GM23338 (cell line): ENCODE measurements at regions not wholly inside any gene's neighbourhood (a gene's known extent, or its start where the extent isn't known, plus 50 kb on each side); places are given as distances from the start of the nearest gene placed in this dataset.

Experiments used
- ATAC-seq: fragments of 200-7000 bp; cut with Tn5 transposase; 3 replicates; pipeline ENCODE4 v1.9.1; 2020
- DNase-seq: peaks from one replicate; pipeline ENCODE4 v3.0.0-alpha.2; 2015; ENCODE audit warnings: low spot score
- H2AFZ ChIP-seq: fragments of 200-600 bp; sonication (generic); 2 replicates; pipeline ENCODE4 v1.8.0; 2016; ENCODE audit warnings: antibody characterized with exemption, mild to moderate bottlenecking, moderate library complexity
- H3F3A ChIP-seq: fragments of 200-600 bp; sonication (generic); replicated peaks from 2 replicates; pipeline ENCODE4 v1.8.0; 2017; ENCODE audit warnings: antibody characterized with exemption, mixed run types, low read depth
- H3K27ac ChIP-seq: fragments of 200-600 bp; sonication (generic); 2 replicates; pipeline ENCODE4 v1.6.1; 2016; ENCODE audit warnings: low read depth
- H3K27me3 ChIP-seq: fragments of 200-600 bp; sonication (generic); 2 replicates; pipeline ENCODE4 v1.8.0; 2016; ENCODE audit warnings: mild to moderate bottlenecking, mixed run types, moderate library complexity; ENCODE audit not compliant: insufficient read depth
- H3K36me3 ChIP-seq: fragments of 200-600 bp; sonication (generic); 2 replicates; pipeline ENCODE4 v1.8.0; 2016; ENCODE audit warnings: mild to moderate bottlenecking; ENCODE audit not compliant: insufficient read depth
- H3K4me1 ChIP-seq: fragments of 200-600 bp; sonication (generic); 2 replicates; pipeline ENCODE4 v1.8.0; 2016; ENCODE audit warnings: mild to moderate bottlenecking, moderate library complexity; ENCODE audit not compliant: insufficient read depth
- H3K4me2 ChIP-seq: fragments of 200-600 bp; sonication (generic); 2 replicates; pipeline ENCODE4 v1.7.1; 2017; ENCODE audit warnings: mixed run types
- H3K4me3 ChIP-seq: fragments of 200-600 bp; sonication (generic); 2 replicates; pipeline ENCODE4 v1.6.1; 2016; ENCODE audit warnings: mixed run types
- H3K79me2 ChIP-seq: fragments of 200-600 bp; sonication (generic); replicated peaks from 2 replicates; pipeline ENCODE4 v1.8.0; 2017; ENCODE audit warnings: mild to moderate bottlenecking; ENCODE audit not compliant: insufficient read depth
- H3K9me2 ChIP-seq: fragments of 200-600 bp; sonication (generic); 2 replicates; pipeline ENCODE4 v1.8.0; 2017; ENCODE audit not compliant: insufficient read depth
- H4K20me1 ChIP-seq: fragments of 200-600 bp; sonication (generic); replicated peaks from 2 replicates; pipeline ENCODE4 v1.8.0; 2017; ENCODE audit warnings: mild to moderate bottlenecking; ENCODE audit not compliant: insufficient read depth
- H3K27ac Mint-ChIP-seq: 2 replicates; pipeline ENCODE4 v1.8.0; 2020; ENCODE audit warnings: inconsistent platforms, mild to moderate bottlenecking, moderate library complexity, mixed read lengths
- H3K27me3 Mint-ChIP-seq: 3 replicates; pipeline ENCODE4 v1.8.0; 2022; ENCODE audit warnings: low read depth, mild to moderate bottlenecking, moderate library complexity, mixed read lengths, inconsistent platforms; ENCODE audit not compliant: insufficient read depth, poor library complexity
- H3K36me3 Mint-ChIP-seq: 3 replicates; pipeline ENCODE4 v1.8.0; 2021; ENCODE audit warnings: low read depth, mild to moderate bottlenecking, inconsistent platforms, moderate library complexity, mixed read lengths
- H3K4me1 Mint-ChIP-seq: 3 replicates; pipeline ENCODE4 v1.8.0; 2020; ENCODE audit warnings: mild to moderate bottlenecking, inconsistent platforms, mixed read lengths
- H3K4me3 Mint-ChIP-seq: 3 replicates; pipeline ENCODE4 v1.8.0; 2021; ENCODE audit warnings: moderate library complexity, mild to moderate bottlenecking, inconsistent platforms, mixed read lengths
- H3K9me3 Mint-ChIP-seq: 3 replicates; pipeline ENCODE4 v1.8.0; 2020; ENCODE audit warnings: moderate library complexity, mild to moderate bottlenecking, inconsistent platforms, mixed read lengths
- CREB1 ChIP-seq: fragments of 250-450 bp; sonication (Bioruptor Pico); IDR thresholded peaks from 2 replicates; pipeline ENCODE4 v1.5.0; 2020; ENCODE audit warnings: low read depth, mild to moderate bottlenecking, moderate library complexity
- ETS1 ChIP-seq: IDR thresholded peaks from 2 replicates; pipeline ENCODE4 v1.6.1; 2016; ENCODE audit warnings: antibody characterized with exemption
- EZH2 ChIP-seq: fragments of 200-600 bp; sonication (generic); IDR thresholded peaks from one replicate; pipeline ENCODE4 v1.8.0; 2017; ENCODE audit warnings: antibody characterized with exemption, mild to moderate bottlenecking, low read depth; ENCODE audit not compliant: unreplicated experiment
- EZH2phosphoT487 ChIP-seq: fragments of 200-600 bp; sonication (generic); IDR thresholded peaks from one replicate; pipeline ENCODE4 v1.8.1; 2018; ENCODE audit warnings: antibody characterized with exemption; ENCODE audit not compliant: unreplicated experiment
- JUNB ChIP-seq: IDR thresholded peaks from one replicate; pipeline ENCODE4 v1.6.1; 2016; ENCODE audit warnings: antibody characterized with exemption; ENCODE audit not compliant: unreplicated experiment
- NANOG ChIP-seq: IDR thresholded peaks from 2 replicates; pipeline ENCODE4 v1.6.1; 2016; ENCODE audit warnings: antibody characterized with exemption, borderline replicate concordance
- POLR2AphosphoS5 ChIP-seq: IDR thresholded peaks from 2 replicates; pipeline ENCODE4 v1.6.1; 2016; ENCODE audit warnings: antibody characterized with exemption, low read depth
- REST ChIP-seq: IDR thresholded peaks from one replicate; pipeline ENCODE4 v1.6.1; 2018; ENCODE audit warnings: antibody characterized with exemption; ENCODE audit not compliant: unreplicated experiment
- STAT1 ChIP-seq: IDR thresholded peaks from one replicate; pipeline ENCODE4 v1.6.1; 2016; ENCODE audit warnings: antibody characterized with exemption; ENCODE audit not compliant: unreplicated experiment
- ZNF114 ChIP-seq: fragments of 250-450 bp; sonication (Bioruptor Pico); IDR thresholded peaks from 2 replicates; pipeline ENCODE4 v1.5.0; 2020; ENCODE audit warnings: mild to moderate bottlenecking, moderate library complexity
- ZNF331 ChIP-seq: fragments of 250-450 bp; sonication (Bioruptor Pico); IDR thresholded peaks from 2 replicates; pipeline ENCODE4 v1.5.0; 2020; ENCODE audit warnings: low read depth, mild to moderate bottlenecking, moderate library complexity
- ZNF462 ChIP-seq: fragments of 250-450 bp; sonication (Bioruptor Pico); IDR thresholded peaks from 2 replicates; pipeline ENCODE4 v1.5.0; 2020; ENCODE audit warnings: mild to moderate bottlenecking, moderate library complexity
- TF ChIP-seq, protein P1 (sequence below), 2 experiments: fragments of 200-600 bp in 1 of 2; sonication (generic) in 1 of 2; conservative IDR thresholded peaks; 2 replicates each; pipeline versions ENCODE4 v1.5.1 to v1.6.1; 2016 to 2017; ENCODE audit warnings: antibody characterized with exemption in 2 of 2, low read depth in 2 of 2, mild to moderate bottlenecking in 2 of 2, moderate library complexity in 1 of 2

DNA sequence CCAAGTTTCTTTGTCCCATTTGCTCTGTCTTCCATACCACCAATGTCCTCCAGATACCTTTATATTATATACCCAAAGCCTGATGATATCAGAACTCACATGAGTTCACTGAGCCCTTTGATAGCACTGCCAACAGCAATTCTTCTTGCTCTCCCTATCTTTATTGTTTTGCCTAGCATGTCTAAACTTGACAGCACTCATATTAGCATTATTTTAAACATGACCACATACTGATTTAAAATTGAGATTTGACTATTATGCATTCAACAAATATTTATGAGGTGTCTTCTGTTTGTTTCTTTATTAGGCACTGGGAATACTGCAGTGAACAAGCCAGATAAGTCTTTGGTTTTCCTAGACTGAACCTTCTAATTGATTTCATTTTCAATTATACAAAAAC is 587.3 kb upstream of the GCFC2 start:
- H3K36me3 ChIP-seq = no peaks in the 10 kb centered on the region
- H3K4me2 ChIP-seq = no peak overlapping the region
- no peak for DNase-seq
- no peak overlapping the region for H3K4me3 ChIP-seq
- H3K9me2 ChIP-seq = no peaks in the 10 kb centered on the region; the same call in 1 of the 2 replicates
- H3K27me3 Mint-ChIP-seq = peaks cover 2% of the 10 kb centered on the region
- no peaks in the 10 kb centered on the region for H4K20me1 ChIP-seq
- no peaks in the 10 kb centered on the region for H3K27me3 ChIP-seq
- H3K4me1 Mint-ChIP-seq = peaks cover 6% of the 10 kb centered on the region; the same call in 1 of the 3 replicates
- TF ChIP-seq EZH2 (no peak), NANOG (no peak), ZNF331 (CRISPR knock-in tag) (no peak), JUNB (no peak), EZH2phosphoT487 (no peak), REST (no peak), ZNF114 (CRISPR knock-in tag) (no peak), POLR2AphosphoS5 (no peak), STAT1 (no peak), ETS1 (no peak), ZNF462 (CRISPR knock-in tag) (no peak), CREB1 (CRISPR knock-in tag) (no peak)
- TF ChIP-seq, protein P1, sequence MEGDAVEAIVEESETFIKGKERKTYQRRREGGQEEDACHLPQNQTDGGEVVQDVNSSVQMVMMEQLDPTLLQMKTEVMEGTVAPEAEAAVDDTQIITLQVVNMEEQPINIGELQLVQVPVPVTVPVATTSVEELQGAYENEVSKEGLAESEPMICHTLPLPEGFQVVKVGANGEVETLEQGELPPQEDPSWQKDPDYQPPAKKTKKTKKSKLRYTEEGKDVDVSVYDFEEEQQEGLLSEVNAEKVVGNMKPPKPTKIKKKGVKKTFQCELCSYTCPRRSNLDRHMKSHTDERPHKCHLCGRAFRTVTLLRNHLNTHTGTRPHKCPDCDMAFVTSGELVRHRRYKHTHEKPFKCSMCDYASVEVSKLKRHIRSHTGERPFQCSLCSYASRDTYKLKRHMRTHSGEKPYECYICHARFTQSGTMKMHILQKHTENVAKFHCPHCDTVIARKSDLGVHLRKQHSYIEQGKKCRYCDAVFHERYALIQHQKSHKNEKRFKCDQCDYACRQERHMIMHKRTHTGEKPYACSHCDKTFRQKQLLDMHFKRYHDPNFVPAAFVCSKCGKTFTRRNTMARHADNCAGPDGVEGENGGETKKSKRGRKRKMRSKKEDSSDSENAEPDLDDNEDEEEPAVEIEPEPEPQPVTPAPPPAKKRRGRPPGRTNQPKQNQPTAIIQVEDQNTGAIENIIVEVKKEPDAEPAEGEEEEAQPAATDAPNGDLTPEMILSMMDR (conservative IDR thresholded peaks at IDR 0.05; ENCODE audit: low read depth in 2 of 2) = no peak
- no peak overlapping the region for H3K4me3 Mint-ChIP-seq
- no peaks in the 10 kb centered on the region for H3K36me3 Mint-ChIP-seq
- H2AFZ ChIP-seq = no peak overlapping the region
- H3K4me1 ChIP-seq = no peaks in the 10 kb centered on the region
- H3K79me2 ChIP-seq = no peaks in the 10 kb centered on the region
- no peak for ATAC-seq
- H3K27ac ChIP-seq = no peak overlapping the region
- H3K27ac Mint-ChIP-seq = no peak overlapping the region; the same call in 1 of the 2 replicates
- no peaks in the 10 kb centered on the region for H3K9me3 Mint-ChIP-seq
- H3F3A ChIP-seq = no peaks in the 10 kb centered on the region
